LNCAP (cell line): ENCODE measurements at regions not wholly inside any gene's neighbourhood (a gene's known extent, or its start where the extent isn't known, plus 50 kb on each side); places are given as distances from the start of the nearest gene placed in this dataset.

Experiments used
- CTCF ChIP-seq: fragments of 450-650 bp; IDR thresholded peaks from 2 replicates; pipeline ENCODE4 v1.5.1; 2017; ENCODE audit warnings: mild to moderate bottlenecking

GRCh38 chr21:23712166-23712565, 1895.1 kb downstream of the MRPL39 start:
- no peak for TF ChIP-seq CTCF

- TF ChIP-seq CTCF = no peak
Measured at GRCh38 chr21:23706431-23706830, 1900.8 kb downstream of the MRPL39 start.

- TF ChIP-seq CTCF = no peak
Measured at GRCh38 chr21:23699402-23699801, 1907.9 kb downstream of the MRPL39 start.

- TF ChIP-seq CTCF = no peak
Measured at GRCh38 chr21:23698619-23699018, 1908.7 kb downstream of the MRPL39 start.

GRCh38 chr21:23695443-23695842, 1911.8 kb downstream of the MRPL39 start:
- TF ChIP-seq CTCF = no peak

GRCh38 chr21:23694390-23694789, 1912.9 kb downstream of the MRPL39 start:
- TF ChIP-seq CTCF = peak; percentile 48

- TF ChIP-seq CTCF = no peak
Measured at GRCh38 chr21:23690316-23690715, 1917.0 kb downstream of the MRPL39 start.

GRCh38 chr21:23686737-23687523, 1920.4 kb downstream of the MRPL39 start:
- TF ChIP-seq CTCF = no peak
